Limb (tissue), 2 donors: ENCODE measurements at regions not wholly inside any gene's neighbourhood (a gene's known extent, or its start where the extent isn't known, plus 50 kb on each side); places are given as distances from the start of the nearest gene placed in this dataset.
"Not testable (repeated sequence)": the region's sequence is repeated elsewhere in the genome, so short reads cannot be mapped to it uniquely, and the experiment has no call there.

ENCODE experiments used
- DNase-seq, 2 donors: peaks; one replicate each; pipeline ENCODE4 v3.0.0-alpha.2; 2016; ENCODE audit errors: extremely low spot score in 2 of 2

- no peak for DNase-seq
Measured at GRCh38 chr4:162943263-162943662, 223.4 kb downstream of the NAF1 start.

GRCh38 chr4:162938738-162939485, 227.8 kb downstream of the NAF1 start:
- no peak for DNase-seq

- DNase-seq = no peak
Measured at GRCh38 chr4:162935214-162935613, 231.5 kb downstream of the NAF1 start.

GRCh38 chr4:162931286-162931685, 235.4 kb downstream of the NAF1 start:
- no peak for DNase-seq

GRCh38 chr4:162921178-162921785, 245.4 kb downstream of the NAF1 start:
- DNase-seq = no peak

- DNase-seq = no peak
Measured at GRCh38 chr4:162920649-162921048, 246.0 kb downstream of the NAF1 start.

GRCh38 chr4:162912482-162912881, 254.2 kb downstream of the NAF1 start:
- DNase-seq = no peak

- DNase-seq = no peak
Measured at GRCh38 chr4:162911349-162911748, 255.3 kb downstream of the NAF1 start.

- DNase-seq = no peak
Measured at GRCh38 chr4:162909952-162910351, 256.7 kb downstream of the NAF1 start.

GRCh38 chr4:162894387-162894786, 272.3 kb downstream of the NAF1 start:
- DNase-seq = no peak

GRCh38 chr4:162891788-162892707, 274.6 kb downstream of the NAF1 start:
- peak in 1 of 2 donors; percentile 53 for DNase-seq

GRCh38 chr4:162878096-162878495, 288.6 kb downstream of the NAF1 start:
- DNase-seq = peak in 1 of 2 donors; percentile 40

GRCh38 chr4:162874748-162875147, 291.9 kb downstream of the NAF1 start:
- DNase-seq = peak in 1 of 2 donors; percentile 59

- no peak for DNase-seq
Measured at GRCh38 chr4:162871990-162872389, 294.7 kb downstream of the NAF1 start.

GRCh38 chr4:162869157-162869556, 297.5 kb downstream of the NAF1 start:
- DNase-seq = no peak

- no peak for DNase-seq
Measured at GRCh38 chr4:162866565-162866964, 300.1 kb downstream of the NAF1 start.

- DNase-seq = no peak
Measured at GRCh38 chr4:162865102-162865501, 301.6 kb downstream of the NAF1 start.

- no peak for DNase-seq
Measured at GRCh38 chr4:162853788-162854187, 312.9 kb downstream of the NAF1 start.

- no peak for DNase-seq
Measured at GRCh38 chr4:162852642-162853041, 314.0 kb downstream of the NAF1 start.

- not testable (repeated sequence) for DNase-seq
Measured at GRCh38 chr4:162851241-162851758, 315.4 kb downstream of the NAF1 start.

GRCh38 chr4:162849937-162850336, 316.8 kb downstream of the NAF1 start:
- DNase-seq = peak in 1 of 2 donors; percentile 64
